Stimulated activated CD8-positive, alpha-beta memory T cell treated with anti-CD3 and anti-CD28 coated beads, Interleukin-12 subunit alpha, Interleukin-12 subunit beta, amount 100 ng/mL, for 4 hours (primary cell): ENCODE measurements at regions not wholly inside any gene's neighbourhood (a gene's known extent, or its start where the extent isn't known, plus 50 kb on each side); places are given as distances from the start of the nearest gene placed in this dataset.
"Not testable (repeated sequence)": the region's sequence is repeated elsewhere in the genome, so short reads cannot be mapped to it uniquely, and the experiment has no call there.

Experiments
- DNase-seq: peaks from one replicate; pipeline ENCODE4 v3.0.0-alpha.2; 2020; ENCODE audit warnings: low read depth

DNA sequence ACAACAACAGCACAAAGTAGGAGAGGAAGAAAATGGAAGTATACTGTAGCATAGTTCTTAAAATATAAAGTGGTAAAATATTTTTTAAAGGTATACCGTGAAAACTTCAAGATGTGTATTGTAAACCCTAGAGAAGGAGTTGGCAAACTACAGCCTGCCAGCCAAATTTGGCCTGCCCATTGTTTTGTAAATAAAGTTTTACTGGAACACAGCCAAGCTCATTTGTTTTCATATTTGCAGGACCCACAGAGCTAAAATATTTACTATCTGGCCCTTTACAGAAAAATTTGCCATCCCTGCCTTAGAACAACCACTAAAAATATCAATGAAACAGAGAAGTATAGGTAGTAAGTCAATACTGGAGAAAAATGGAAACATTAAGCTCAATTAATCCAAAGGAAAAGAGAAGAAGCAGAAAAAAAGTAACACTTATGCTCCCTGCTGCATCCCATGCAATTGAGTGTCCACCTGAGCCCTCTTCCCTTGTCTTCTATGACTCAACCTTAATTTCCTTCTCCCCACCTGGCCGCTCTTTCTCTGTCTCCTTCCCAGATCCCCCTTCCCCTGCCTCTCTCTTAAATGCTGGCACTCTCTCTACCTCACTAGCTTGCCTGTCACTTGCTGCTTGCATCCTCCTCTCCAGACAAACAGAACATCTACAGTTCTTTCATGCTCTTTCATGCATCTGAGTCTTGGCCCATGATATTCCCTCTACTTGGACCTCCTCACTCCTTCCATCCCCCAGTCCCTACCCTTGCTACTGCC is 50.6 kb upstream of the FER start:
- no peak for DNase-seq

DNA sequence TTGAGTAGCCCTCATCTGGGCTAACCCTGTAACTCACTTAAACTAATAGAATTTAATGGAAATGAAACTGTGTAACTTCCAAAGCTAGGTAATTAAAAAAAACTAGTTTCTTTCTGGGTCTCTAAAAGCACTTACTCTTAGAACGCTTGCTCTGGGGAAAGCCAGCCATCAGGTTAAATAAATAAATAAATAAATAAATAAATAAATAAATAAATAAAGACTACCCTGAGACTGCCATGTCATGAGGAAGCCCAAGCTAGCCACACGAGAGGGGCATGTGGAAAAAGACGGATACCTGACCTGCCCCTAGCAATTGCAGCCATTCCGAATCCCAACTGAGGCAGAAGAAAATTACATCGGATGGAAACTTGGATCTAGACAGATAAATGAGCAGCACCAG is 51.3 kb upstream of the FER start:
- DNase-seq, result no peak

DNA sequence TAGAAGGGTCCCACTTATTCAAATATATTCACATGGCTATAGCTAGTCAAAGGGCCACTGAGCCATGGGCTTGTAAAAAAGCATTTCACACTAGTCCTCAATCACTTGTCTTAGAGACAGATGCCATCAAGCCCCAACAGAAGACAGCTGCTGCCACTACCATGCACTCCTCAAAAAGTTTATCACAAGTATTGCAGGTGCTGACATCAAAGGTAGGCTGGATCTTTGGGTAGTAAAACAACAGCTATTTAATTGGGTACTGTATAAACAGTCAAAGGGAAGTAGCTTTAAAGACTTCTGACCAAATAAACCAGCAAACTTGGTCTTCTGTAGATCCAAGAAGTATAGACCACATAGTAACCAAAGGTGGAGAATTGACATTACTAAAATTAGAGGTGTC is 59.2 kb upstream of the FER start:
- no peak for DNase-seq

DNA sequence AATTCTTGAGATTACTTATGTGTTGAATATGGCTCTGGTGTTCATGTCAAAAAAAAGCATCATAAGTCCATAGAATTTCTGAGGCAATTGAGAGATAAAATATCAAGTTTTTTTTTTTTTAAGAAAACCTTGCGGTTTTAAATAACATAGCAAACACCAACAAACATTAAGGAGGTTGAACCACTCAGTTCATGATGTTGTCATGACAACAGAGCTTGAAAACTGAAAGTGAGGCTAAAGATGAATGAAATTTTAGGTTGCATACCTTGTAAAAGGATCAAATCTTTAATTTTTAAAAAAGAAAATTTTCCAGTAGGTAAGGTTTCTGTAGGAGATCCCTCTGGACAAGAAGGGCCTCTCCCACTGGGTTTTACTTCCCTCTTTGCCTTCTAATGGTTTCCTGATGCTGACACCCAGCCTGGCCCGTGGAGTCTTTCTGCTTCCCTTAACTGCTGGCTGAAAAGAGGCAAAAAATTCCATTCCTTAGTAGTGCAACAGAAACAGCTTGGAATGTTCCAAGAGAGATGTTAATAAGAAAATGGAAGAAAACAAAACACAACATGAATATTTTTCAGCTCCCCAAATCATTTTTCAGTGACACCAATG is 60.0 kb upstream of the FER start:
- no peak for DNase-seq

DNA sequence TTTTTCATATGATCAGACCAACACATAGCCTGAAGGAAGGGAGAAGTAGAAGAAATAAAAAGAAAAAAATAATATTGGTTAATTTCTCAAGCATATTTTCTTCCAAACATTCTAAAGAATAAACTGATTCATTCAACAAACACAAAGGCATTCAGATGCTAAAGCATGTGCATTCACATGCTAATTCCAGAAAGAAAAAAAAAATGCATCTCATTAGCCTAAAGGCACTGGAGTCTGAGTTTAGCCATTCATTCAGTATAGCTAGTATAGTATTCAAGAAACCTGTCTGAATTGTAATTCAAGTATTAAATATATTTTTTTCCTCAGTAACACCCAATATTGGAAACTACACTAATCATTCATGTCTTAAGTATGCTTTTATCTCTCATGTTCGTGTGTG is 61.0 kb upstream of the FER start:
- no peak for DNase-seq

DNA sequence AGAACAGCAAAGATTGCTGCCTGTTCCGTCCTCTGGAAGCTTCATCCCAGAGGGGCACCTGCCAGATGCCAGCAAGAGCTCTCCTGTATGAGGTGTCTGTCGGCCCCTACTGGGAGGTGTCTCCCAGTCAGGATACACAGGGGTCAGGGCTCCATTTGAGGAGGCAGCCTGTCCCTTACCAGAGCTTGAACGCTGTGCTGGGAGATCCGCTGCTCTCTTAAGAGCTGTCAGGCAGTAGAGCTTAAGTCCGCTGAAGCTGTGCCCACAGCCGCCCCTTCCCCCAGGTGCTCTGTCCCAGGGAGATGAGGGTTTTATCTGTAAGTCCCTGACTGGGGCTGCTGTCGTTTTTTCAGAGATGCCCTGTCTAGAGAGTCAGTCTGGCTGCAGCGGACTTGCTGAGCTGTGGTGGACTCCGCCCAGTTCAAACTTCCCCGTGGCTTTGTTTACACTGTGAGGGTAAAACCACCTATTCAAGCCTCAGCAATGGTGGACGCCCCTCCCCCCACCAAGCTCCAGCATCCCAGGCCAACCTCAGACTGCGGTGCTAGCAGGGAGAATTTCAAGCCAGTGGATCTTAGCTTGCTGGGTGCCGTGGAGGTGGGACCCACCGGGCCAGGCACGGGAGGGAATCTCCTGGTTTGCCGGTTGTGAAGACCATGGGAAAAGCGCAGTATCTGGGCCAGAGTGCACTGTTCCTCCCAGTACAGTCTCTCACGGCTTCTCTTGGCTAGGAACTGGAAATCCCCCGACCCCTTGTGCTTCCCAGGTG is 62.1 kb upstream of the FER start:
- DNase-seq, result not testable (repeated sequence)

DNA sequence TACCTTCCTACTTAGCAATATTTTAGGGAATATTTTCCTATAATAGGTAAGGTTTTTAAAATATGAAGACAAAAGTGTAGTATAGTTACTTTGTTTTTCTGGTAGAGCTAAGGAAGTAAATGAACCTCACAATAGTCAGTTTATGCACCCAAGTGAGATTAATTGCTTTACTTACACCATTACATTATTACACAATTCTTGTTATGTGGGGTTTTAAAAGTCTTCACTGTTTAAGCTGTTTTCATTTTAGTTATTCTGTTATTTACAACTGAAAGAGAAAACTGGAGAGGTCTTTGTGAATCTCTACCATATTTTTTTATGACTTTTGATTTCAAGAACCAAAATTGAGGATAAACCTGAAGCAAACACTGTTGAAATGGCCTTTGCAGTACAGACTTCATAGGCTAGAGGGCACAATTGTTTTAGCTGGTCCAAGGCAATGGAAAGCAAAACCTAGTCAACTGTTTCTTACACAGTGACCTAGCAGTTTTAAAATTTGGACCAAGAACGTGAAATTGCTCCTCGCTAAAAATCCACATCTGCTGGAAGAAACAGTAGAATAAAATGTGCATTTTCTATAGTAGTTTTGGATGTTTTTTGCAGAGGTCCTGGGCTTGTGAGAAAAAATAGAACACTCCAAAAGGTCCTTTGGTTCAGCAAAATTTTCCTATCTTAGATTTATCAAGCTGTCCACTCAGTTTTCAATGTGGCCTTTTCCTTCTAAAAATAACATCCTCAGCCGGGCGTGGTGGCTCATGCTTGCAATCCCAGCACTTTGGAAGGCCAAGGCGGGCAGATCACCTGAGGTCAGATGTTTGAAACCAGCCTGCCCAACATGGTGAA is 66.4 kb upstream of the FER start:
- DNase-seq, result no peak

DNA sequence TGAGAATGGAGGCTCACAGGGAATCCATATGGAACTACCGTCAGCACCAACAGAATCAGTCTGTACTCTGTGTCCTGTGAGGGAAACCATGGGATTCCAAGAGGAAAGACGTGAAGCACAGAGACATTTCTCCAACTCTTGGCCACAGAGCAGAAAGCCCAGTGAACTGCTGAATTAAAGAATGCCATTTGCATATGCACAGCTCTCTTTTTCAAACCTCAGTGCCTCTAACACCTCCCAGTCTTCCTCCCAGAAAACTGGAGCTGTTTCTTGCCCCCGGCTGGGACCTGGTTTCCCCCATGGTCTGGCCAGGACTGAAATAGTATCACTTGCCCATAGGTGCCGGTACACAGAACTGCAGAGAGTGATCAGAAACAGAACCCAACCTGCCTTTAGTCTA is 69.6 kb upstream of the FER start:
- no peak for DNase-seq

DNA sequence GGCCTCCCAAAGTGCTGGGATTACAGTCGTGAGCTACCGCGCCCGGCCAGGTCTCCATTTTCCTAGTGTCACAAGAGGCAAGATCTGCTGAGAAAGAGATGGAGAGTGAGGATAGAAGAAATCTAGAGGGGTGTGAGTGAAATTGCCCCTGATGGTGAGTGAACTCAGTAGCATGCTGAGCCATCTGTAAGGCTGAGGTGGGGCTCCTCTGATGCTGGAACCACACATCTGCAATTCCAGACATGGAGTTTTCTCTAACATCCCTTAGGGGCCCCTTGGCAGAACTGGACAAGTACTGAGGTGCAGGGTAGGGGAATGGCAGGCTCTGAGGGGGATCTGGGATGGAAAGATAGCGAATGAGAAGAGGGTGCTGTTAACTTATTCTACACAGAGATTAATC is 72.0 kb upstream of the FER start:
- DNase-seq, result no peak

DNA sequence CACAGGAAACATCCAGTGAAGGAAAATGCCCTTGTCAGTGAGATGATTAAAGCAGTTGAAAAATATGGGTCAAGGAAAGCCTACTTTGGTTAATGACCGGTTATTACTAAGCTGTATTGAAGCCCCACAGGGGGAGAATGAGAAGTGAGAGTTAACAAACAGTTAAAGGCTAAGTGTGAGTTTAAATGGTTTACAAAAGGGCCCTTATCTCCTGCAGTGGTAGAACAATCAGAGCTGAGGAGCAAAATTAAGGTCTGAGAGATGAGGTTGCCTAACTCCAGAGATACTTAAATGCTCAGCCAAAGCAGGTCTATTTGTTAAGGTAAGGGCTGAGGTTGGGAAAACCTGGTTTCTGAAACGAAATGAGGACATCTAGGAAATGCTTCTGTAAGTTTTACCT is 75.1 kb upstream of the FER start:
- DNase-seq, result no peak

DNA sequence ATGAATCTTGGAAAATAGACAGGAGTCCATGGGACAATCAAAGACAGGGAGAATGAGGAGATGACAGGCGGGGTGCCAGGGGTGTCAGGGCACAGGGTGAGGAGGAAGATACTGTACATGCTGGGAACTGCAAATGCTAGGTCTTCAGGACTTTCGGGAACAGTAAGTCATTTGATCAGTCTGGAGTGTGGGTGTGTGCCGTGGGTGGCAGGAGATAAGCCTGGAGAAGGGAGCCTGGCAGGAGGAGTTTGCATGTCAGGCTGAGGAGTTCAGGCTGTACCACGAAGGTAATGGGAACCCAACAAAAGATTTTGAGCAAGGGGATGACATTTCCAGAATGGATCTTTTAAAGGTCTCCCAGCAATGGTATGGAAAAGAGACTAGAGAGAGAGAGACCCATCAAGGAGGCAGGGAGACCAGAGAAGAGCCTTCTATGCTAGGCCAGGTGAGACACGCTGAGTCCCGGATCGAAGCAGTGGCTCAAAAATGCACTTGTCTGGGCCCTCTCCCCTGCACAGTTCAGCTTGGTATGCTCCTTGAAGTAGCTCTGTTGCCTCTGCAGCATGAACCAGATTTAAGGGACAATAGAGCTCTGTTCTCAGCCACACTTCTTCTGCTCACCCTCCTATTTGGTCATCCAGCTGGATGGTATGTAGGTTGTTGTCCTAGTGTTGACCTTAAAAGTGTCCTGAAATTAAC is 77.0 kb upstream of the FER start:
- no peak for DNase-seq

DNA sequence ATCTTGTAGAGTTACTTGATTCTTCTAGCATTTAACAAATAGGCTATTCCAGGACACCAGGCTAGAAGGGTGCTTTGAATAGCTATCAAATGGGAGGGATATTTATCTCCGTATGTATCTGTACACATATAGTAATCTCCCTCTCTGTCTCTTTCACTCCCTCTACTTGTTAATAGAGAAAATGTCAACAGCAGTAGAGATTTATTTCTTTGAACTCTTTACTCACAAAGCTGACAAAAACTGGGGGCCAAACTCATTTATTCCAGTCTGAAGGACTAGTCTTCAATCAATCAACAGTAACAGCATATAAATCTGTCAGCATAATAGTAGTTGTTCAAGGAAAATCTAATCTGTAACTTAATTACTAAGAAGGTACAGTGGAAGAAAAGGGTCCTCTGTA is 78.2 kb upstream of the FER start:
- DNase-seq, result no peak

DNA sequence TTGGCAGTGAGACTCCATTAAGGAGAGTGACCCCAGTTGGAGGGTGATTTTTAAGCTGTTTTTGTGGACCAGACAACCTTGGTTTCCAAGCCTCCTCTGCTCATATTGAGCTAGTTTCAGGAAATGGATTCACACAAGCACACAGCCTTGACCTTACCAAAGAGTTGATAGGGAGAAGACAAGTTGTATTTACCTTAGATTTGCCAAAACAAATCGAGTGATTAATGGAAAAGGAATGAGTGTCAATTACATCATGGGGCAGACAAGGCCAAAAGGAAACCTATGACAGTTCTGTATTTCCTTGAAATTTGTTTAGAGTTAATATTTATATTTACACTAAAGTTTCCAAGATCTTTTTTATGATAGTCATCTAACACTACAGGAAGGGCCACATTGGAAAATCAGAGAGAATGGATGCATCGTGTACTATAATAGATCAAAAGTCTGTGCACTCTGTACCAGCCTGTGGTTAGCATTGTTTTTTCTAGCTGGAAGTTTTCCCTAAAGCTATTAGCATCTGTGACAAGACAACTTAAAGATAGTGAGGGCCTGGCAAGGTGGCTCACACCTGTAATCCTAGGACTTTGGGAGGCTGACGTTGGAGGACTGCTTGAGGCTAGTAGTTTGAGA is 86.0 kb upstream of the FER start:
- DNase-seq, result no peak

DNA sequence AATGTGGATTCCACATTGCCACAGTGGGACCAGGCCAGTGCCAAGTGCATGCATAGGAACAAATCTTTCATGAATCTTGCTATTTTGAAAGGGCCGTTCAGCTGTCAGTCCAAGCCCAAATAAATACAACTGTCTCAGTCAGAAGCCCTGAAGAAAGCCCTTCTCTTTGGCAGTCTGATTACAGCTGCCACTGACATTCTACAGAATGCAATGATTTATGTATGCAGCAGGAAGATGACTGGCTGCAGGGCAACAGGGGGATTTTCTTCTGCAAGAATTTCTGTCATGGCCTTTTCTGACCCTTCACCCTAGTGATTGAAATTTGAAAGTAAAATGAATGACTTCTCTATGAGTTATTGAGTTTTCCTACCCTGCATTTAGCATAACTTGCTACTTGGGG is 86.7 kb upstream of the FER start:
- DNase-seq, result no peak

DNA sequence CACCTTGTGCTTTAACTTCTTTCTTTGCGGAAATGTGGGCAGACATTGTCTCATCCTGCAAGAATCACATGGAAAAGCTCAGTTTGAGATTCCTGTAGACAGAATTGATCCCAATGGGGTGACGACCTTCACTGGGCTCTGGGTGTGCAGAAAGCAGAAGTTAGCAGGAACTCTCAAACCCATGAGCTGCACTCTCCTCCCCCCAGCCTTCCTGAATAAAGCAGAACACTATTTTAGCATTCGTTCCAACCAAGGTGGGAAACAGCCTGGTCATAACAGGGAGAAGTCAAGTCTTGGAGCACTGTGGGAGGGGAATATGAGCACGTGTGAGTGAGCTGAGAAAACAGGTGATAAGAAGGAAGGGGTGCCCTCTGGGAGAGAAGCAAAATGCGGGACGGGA is 87.4 kb upstream of the FER start:
- DNase-seq, result no peak

DNA sequence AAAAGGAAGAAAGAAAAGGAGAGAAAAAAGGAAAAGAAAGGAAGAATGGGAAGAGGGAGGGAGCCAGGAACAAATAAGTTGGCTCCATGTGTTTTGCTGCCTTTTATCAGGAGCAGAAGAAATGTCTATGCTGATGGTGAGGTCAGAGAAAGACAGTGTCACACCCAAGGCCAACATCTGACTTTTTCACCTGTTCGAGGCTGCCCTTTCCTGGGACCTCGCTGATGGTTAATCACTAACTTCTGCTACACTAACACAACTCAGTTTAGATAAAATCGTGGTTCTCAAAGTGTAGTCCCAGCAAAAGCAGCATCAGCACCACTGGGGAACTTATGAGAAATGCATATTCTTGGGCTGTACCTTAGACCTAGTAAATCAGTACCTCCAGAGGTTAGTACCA is 88.2 kb upstream of the FER start:
- DNase-seq, result no peak

DNA sequence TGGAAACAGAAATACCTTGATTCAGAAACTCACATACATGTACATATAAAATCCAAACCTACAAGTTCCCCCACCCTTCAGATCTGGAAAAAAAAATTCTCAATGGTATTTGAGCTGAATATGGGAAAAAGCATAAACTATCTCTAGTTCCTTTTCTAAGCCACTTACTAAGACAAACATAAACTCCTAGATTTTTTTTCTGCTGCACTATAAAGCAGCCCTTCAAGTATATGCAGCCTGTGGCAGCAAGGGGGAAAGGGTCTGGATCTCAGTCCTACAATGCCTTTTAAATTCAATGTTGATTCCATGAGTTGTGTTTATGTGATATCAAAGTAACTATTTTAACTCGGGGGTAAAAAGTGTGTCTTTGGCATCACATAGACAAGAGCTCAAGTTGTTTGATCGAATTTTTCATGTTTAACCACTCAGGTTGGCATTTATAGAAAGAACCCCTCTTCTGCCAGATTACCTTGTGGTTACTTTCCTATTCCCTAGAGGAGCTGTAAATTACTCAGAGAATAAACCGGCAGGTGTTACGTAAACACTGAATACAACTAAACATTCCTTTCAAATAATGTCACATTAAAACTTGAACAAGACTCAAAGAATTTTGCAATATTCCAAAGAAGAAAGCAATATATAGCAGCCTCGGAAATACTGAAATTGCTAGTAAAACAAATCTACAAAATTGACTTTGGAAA is 91.8 kb upstream of the FER start:
- DNase-seq, result no peak

DNA sequence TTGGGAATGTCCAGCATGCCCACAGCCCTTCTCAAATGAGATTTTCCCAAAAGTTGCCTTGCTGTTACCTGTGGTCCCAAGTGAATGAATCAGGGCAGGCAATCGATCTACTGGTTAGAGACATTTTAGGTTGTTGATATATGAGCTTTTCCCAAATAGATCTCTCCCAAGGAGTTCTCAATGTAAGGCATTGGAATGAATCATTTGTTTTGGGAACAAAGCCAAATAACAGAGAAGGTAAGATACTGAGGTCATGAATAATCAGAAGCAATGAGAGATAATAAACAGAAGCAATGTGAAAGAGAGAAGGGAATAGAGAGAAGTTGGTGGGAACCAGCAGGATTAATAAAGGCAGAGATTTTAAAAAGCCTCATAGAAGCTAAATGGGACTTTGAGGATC is 93.6 kb upstream of the FER start:
- DNase-seq, result no peak

DNA sequence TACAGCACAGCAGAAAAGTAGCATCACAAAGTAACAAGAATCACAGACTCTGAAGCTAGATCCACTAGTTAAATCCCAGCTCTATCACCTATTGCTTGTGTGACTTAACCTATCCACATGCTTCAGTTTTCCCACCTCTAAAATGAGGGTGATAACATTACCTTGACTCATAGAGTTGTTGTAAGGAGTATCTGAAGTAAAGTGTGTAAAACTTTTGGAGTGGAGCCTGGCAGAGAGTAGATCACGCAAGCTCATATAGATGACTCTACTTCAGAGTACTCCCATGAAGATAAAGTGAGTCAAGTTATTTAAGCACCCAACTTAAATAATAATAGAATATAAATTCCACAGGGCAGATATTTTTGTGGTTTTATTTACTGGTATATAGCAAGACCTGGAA is 94.5 kb upstream of the FER start:
- DNase-seq, result no peak

DNA sequence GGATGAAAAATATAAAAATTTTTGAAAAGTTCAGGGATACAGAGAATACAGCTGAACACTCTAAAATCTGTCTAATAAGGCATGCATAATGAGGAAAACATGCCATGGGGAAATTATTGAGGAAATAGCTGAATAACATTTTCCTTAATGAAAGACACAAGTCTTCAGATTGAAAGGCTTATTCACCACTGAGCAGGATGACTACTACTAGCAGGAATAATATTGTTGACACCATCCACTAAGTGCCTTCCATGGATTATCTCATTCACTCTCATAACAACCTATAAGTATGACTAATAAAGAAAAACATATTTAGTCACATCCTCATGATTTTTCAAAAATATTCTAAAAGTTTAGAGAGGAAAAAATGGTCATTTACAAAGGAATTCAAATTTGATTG is 96.7 kb upstream of the FER start:
- no peak for DNase-seq

DNA sequence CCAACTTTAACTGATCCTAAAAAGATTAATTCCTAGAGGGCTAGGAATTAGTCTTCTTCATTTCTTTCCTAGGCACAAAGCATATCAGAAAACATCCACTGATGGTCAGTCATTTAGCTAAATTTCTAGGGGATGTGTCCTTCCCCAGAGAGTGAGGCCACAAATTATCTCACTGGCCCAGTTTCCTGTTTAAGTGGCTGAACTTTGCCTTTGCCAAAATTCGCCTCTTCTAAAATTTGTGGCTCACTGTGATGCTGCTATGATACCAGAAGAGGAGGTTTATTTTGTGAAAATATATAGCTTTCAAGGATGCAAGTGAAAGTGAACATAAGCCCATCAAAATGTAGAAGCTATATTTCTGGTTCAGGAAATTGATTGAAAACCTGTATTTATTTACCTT is 98.1 kb upstream of the FER start:
- DNase-seq, result no peak
